HEK293 (cell line): ENCODE measurements at regions not wholly inside any gene's neighbourhood (a gene's known extent, or its start where the extent isn't known, plus 50 kb on each side); places are given as distances from the start of the nearest gene placed in this dataset.

Experiments used
- CTCF ChIA-PET: fragments of 350-600 bp; formaldehyde crosslinking; extraction: SDS; loops from one replicate; lab custom pipeline; 2021; ENCODE audit warnings: antibody characterized with exemption; lab: Yijun Ruan, JAX
- POLR2A ChIA-PET: fragments of 300-600 bp; formaldehyde crosslinking; extraction: SDS; loops from one replicate; lab custom pipeline; 2020; ENCODE audit warnings: antibody characterized with exemption, inconsistent platforms; lab: Yijun Ruan, JAX
- H3K27ac ChIP-seq: fragments of 200-500 bp; sonication (Bioruptor generic); 2 replicates; pipeline ENCODE4 v1.5.1; 2014; ENCODE audit warnings: low read depth, low read length, control low read depth, inconsistent platforms; ENCODE audit errors: extremely low read depth
- H3K36me3 ChIP-seq, 2 experiments: fragments of 200-500 bp in 1 of 2; sonication (Bioruptor generic) in 1 of 2; 1 replicate in 1 of 2; 2 replicates in 1 of 2; pipeline ENCODE4 v1.5.1; 2014 to 2017; ENCODE audit warnings: inconsistent platforms in 2 of 2, low read length in 2 of 2; ENCODE audit not compliant: control insufficient read depth in 2 of 2, insufficient read depth in 1 of 2
- H3K4me1 ChIP-seq: fragments of 200-500 bp; sonication (Bioruptor generic); 2 replicates; pipeline ENCODE4 v1.5.1; 2014; ENCODE audit warnings: mild to moderate bottlenecking, low read length, inconsistent platforms; ENCODE audit not compliant: control insufficient read depth, insufficient read depth
- H3K4me3 ChIP-seq: 2 replicates; pipeline ENCODE4 v1.5.1; 2011; ENCODE audit warnings: low read depth, mild to moderate bottlenecking, control low read depth, low read length, moderate library complexity
- H3K9me3 ChIP-seq: fragments of 200-500 bp; sonication (Bioruptor generic); 2 replicates; pipeline ENCODE4 v1.5.1; 2014; ENCODE audit warnings: low read depth, low read length, inconsistent platforms; ENCODE audit not compliant: control insufficient read depth, insufficient read depth
- ELK4 ChIP-seq: IDR thresholded peaks from 2 replicates; pipeline ENCODE4 v1.6.1; 2011; ENCODE audit warnings: mild to moderate bottlenecking, low read depth, low read length, borderline replicate concordance
- ZBTB7A ChIP-seq: fragments of 450-650 bp; formaldehyde crosslinking; IDR thresholded peaks from 2 replicates; pipeline ENCODE4 v1.5.1; 2016; ENCODE audit warnings: low read depth, missing biosample characterization, missing genetic modification characterization
- ZBTB8A ChIP-seq: fragments of 450-650 bp; formaldehyde crosslinking; IDR thresholded peaks from 2 replicates; pipeline ENCODE4 v1.5.1; 2016; ENCODE audit warnings: missing biosample characterization, missing genetic modification characterization
- ZFP69B ChIP-seq: fragments of 450-650 bp; formaldehyde crosslinking; IDR thresholded peaks from 2 replicates; pipeline ENCODE4 v1.5.1; 2016; ENCODE audit warnings: missing biosample characterization, missing genetic modification characterization
- ZNF114 ChIP-seq: fragments of 450-650 bp; formaldehyde crosslinking; IDR thresholded peaks from 2 replicates; pipeline ENCODE4 v1.5.0; 2017; ENCODE audit warnings: missing biosample characterization, missing genetic modification characterization
- ZNF140 ChIP-seq: fragments of 450-650 bp; formaldehyde crosslinking; IDR thresholded peaks from 2 replicates; pipeline ENCODE4 v1.5.1; 2016; ENCODE audit warnings: missing biosample characterization, missing genetic modification characterization
- ZNF148 ChIP-seq: fragments of 450-650 bp; formaldehyde crosslinking; IDR thresholded peaks from 2 replicates; pipeline ENCODE4 v1.5.0; 2017; ENCODE audit warnings: missing biosample characterization, missing genetic modification characterization, borderline replicate concordance
- ZNF18 ChIP-seq: fragments of 450-650 bp; formaldehyde crosslinking; IDR thresholded peaks from 2 replicates; pipeline ENCODE4 v1.5.1; 2016; ENCODE audit warnings: missing biosample characterization, missing genetic modification characterization
- ZNF324 ChIP-seq: fragments of 450-650 bp; formaldehyde crosslinking; IDR thresholded peaks from 2 replicates; pipeline ENCODE4 v1.5.1; 2016; ENCODE audit warnings: missing biosample characterization, missing genetic modification characterization
- ZNF514 ChIP-seq: fragments of 450-650 bp; formaldehyde crosslinking; IDR thresholded peaks from 2 replicates; pipeline ENCODE4 v1.5.1; 2016; ENCODE audit warnings: missing biosample characterization, missing genetic modification characterization
- ZNF549 ChIP-seq: fragments of 450-650 bp; IDR thresholded peaks from 2 replicates; pipeline ENCODE4 v1.5.1; 2018; ENCODE audit warnings: missing biosample characterization, missing genetic modification characterization, mild to moderate bottlenecking, inconsistent platforms, moderate library complexity
- ZNF558 ChIP-seq: fragments of 450-650 bp; formaldehyde crosslinking; IDR thresholded peaks from 2 replicates; pipeline ENCODE4 v1.5.1; 2016; ENCODE audit warnings: missing biosample characterization, missing genetic modification characterization
- ZNF561 ChIP-seq: fragments of 450-650 bp; IDR thresholded peaks from 2 replicates; pipeline ENCODE4 v1.5.1; 2018; ENCODE audit warnings: missing biosample characterization, missing genetic modification characterization, borderline replicate concordance
- ZNF792 ChIP-seq: fragments of 450-650 bp; formaldehyde crosslinking; IDR thresholded peaks from 2 replicates; pipeline ENCODE4 v1.5.1; 2016; ENCODE audit warnings: missing biosample characterization, missing genetic modification characterization
- TF ChIP-seq, protein P1 (sequence below): fragments of 450-650 bp; formaldehyde crosslinking; IDR thresholded peaks from 2 replicates; pipeline ENCODE4 v1.5.1; 2017; ENCODE audit warnings: missing biosample characterization, missing genetic modification characterization
- TF ChIP-seq, protein P2 (sequence below): fragments of 450-650 bp; formaldehyde crosslinking; IDR thresholded peaks from 2 replicates; pipeline ENCODE4 v1.5.1; 2017; ENCODE audit warnings: missing biosample characterization, missing genetic modification characterization
- TF ChIP-seq, protein P3 (sequence below): fragments of 450-650 bp; formaldehyde crosslinking; IDR thresholded peaks from 2 replicates; pipeline ENCODE4 v1.5.1; 2016; ENCODE audit warnings: missing biosample characterization, missing genetic modification characterization
- TF ChIP-seq, protein P4 (sequence below): fragments of 450-650 bp; formaldehyde crosslinking; IDR thresholded peaks from 2 replicates; pipeline ENCODE4 v1.5.1; 2016; ENCODE audit warnings: missing biosample characterization, missing genetic modification characterization

DNA sequence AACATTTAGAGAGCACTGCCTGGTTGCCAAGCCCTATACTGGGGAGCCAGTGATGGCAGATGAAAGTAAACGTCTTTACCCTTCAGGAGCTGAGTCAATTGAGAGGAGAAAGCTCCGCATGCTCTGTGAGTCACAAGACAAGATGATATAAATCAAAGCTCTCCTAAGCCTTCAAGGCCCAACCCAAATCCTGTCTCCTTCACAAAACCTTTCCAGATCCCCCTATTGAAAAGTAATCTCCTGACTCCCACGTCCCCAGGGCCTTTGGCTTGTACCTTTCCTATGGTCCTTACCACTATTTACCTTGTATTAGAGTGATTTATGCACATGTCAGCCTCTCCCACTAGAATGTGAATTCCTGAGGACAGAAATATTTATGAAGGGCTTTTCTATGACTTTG, 230.1 kb upstream of the TENM4 start (continued):
- TF ChIP-seq, protein P1, sequence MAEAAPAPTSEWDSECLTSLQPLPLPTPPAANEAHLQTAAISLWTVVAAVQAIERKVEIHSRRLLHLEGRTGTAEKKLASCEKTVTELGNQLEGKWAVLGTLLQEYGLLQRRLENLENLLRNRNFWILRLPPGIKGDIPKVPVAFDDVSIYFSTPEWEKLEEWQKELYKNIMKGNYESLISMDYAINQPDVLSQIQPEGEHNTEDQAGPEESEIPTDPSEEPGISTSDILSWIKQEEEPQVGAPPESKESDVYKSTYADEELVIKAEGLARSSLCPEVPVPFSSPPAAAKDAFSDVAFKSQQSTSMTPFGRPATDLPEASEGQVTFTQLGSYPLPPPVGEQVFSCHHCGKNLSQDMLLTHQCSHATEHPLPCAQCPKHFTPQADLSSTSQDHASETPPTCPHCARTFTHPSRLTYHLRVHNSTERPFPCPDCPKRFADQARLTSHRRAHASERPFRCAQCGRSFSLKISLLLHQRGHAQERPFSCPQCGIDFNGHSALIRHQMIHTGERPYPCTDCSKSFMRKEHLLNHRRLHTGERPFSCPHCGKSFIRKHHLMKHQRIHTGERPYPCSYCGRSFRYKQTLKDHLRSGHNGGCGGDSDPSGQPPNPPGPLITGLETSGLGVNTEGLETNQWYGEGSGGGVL: no peak
- TF ChIP-seq ELK4: no peak
- TF ChIP-seq ZNF561 (tag by site-specific recombination): no peak
- TF ChIP-seq ZNF792: no peak
- no peak for TF ChIP-seq ZNF148 (tag by site-specific recombination)
- no peak for TF ChIP-seq ZNF114 (tag by site-specific recombination)
- TF ChIP-seq ZBTB8A: no peak
- TF ChIP-seq, protein P2, sequence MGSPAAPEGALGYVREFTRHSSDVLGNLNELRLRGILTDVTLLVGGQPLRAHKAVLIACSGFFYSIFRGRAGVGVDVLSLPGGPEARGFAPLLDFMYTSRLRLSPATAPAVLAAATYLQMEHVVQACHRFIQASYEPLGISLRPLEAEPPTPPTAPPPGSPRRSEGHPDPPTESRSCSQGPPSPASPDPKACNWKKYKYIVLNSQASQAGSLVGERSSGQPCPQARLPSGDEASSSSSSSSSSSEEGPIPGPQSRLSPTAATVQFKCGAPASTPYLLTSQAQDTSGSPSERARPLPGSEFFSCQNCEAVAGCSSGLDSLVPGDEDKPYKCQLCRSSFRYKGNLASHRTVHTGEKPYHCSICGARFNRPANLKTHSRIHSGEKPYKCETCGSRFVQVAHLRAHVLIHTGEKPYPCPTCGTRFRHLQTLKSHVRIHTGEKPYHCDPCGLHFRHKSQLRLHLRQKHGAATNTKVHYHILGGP (tag by site-specific recombination): no peak
- TF ChIP-seq, protein P3, sequence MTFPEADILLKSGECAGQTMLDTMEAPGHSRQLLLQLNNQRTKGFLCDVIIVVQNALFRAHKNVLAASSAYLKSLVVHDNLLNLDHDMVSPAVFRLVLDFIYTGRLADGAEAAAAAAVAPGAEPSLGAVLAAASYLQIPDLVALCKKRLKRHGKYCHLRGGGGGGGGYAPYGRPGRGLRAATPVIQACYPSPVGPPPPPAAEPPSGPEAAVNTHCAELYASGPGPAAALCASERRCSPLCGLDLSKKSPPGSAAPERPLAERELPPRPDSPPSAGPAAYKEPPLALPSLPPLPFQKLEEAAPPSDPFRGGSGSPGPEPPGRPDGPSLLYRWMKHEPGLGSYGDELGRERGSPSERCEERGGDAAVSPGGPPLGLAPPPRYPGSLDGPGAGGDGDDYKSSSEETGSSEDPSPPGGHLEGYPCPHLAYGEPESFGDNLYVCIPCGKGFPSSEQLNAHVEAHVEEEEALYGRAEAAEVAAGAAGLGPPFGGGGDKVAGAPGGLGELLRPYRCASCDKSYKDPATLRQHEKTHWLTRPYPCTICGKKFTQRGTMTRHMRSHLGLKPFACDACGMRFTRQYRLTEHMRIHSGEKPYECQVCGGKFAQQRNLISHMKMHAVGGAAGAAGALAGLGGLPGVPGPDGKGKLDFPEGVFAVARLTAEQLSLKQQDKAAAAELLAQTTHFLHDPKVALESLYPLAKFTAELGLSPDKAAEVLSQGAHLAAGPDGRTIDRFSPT (tag by site-specific recombination): no peak
- TF ChIP-seq ZNF140 (tag by site-specific recombination): no peak
- no peak for TF ChIP-seq ZNF324
- TF ChIP-seq, protein P4, sequence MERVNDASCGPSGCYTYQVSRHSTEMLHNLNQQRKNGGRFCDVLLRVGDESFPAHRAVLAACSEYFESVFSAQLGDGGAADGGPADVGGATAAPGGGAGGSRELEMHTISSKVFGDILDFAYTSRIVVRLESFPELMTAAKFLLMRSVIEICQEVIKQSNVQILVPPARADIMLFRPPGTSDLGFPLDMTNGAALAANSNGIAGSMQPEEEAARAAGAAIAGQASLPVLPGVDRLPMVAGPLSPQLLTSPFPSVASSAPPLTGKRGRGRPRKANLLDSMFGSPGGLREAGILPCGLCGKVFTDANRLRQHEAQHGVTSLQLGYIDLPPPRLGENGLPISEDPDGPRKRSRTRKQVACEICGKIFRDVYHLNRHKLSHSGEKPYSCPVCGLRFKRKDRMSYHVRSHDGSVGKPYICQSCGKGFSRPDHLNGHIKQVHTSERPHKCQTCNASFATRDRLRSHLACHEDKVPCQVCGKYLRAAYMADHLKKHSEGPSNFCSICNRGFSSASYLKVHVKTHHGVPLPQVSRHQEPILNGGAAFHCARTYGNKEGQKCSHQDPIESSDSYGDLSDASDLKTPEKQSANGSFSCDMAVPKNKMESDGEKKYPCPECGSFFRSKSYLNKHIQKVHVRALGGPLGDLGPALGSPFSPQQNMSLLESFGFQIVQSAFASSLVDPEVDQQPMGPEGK (tag by site-specific recombination): no peak

DNA sequence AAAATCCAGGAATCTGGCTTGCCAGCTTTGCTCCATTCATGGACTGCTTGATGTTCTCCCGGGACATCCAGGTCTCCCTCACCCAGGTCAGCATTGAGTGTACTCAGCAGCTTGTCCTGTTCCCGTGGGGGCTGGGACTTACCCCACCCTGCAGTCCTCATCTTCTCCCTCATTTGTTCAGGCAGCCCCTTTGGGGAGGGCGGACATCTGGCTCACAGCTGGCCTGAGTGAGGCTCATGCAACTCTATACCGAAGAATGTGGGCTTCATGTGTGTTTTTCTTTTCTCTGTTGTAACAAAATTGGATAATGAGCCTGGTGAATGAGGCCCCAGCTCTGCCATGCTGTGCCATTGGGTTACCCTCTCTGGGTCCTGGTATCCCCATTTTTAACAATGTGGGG, 227.7 kb upstream of the TENM4 start:
- no peaks in the 10 kb centered on the region for H3K36me3 ChIP-seq
- CTCF ChIA-PET: no interaction called here
- no peak overlapping the region for H3K4me3 ChIP-seq
- H3K4me1 ChIP-seq: no peaks in the 10 kb centered on the region
- TF ChIP-seq ZNF558 (tag by site-specific recombination) (no peak), ZNF18 (no peak), ZFP69B (tag by site-specific recombination) (no peak), ZNF549 (tag by site-specific recombination) (no peak), ZBTB7A (tag by site-specific recombination) (no peak), ZNF514 (tag by site-specific recombination) (no peak)
- POLR2A ChIA-PET: no interaction called here
- H3K9me3 ChIP-seq: no peaks in the 10 kb centered on the region
- H3K27ac ChIP-seq: no peak overlapping the region
